Omental fat pad (tissue), 3 donors: ENCODE measurements at regions not wholly inside any gene's neighbourhood (a gene's known extent, or its start where the extent isn't known, plus 50 kb on each side); places are given as distances from the start of the nearest gene placed in this dataset.
"Not testable (repeated sequence)": the region's sequence is repeated elsewhere in the genome, so short reads cannot be mapped to it uniquely, and the experiment has no call there.

Experiments
- ATAC-seq: fragments of 150-250 bp; one replicate; pipeline ENCODE4 v1.9.1; 2016; ENCODE audit warnings: mild to moderate bottlenecking, moderate library complexity; ENCODE audit not compliant: low FRiP score
- DNase-seq: peaks from one replicate; pipeline ENCODE4 v3.0.0-alpha.2; 2019; ENCODE audit warnings: low spot score
- CTCF ChIP-seq, 3 donors: fragments of 450-650 bp; IDR thresholded peaks; one replicate each; pipeline ENCODE4 v1.5.1; 2016 to 2017; ENCODE audit warnings: antibody characterized with exemption in 3 of 3, mild to moderate bottlenecking in 3 of 3, moderate library complexity in 2 of 3

GRCh38 chr18:55732227-55733106 lies 144.5 kb upstream of the TCF4 start:
- no peak for TF ChIP-seq CTCF (IDR thresholded peaks at IDR 0.05)
- ATAC-seq (peak; percentile 37), DNase-seq (no peak)

- ATAC-seq (no peak), DNase-seq (no peak)
- TF ChIP-seq CTCF (IDR thresholded peaks at IDR 0.05), result no peak
Measured at GRCh38 chr18:55731594-55732042, 143.6 kb upstream of the TCF4 start.

GRCh38 chr18:55721006-55721405 lies 133.0 kb upstream of the TCF4 start:
- ATAC-seq, DNase-seq: not testable (repeated sequence)

GRCh38 chr18:55713707-55714106 lies 125.7 kb upstream of the TCF4 start:
- no peak for ATAC-seq
- DNase-seq, result no peak
- no peak for TF ChIP-seq CTCF (IDR thresholded peaks at IDR 0.05)

GRCh38 chr18:55706898-55707297 lies 118.9 kb upstream of the TCF4 start:
- no peak for ATAC-seq
- TF ChIP-seq CTCF (IDR thresholded peaks at IDR 0.05), result no peak
- DNase-seq, result no peak

GRCh38 chr18:55699233-55699765 lies 111.3 kb upstream of the TCF4 start:
- TF ChIP-seq CTCF (IDR thresholded peaks at IDR 0.05), result no peak
- no peak for DNase-seq
- no peak for ATAC-seq

GRCh38 chr18:55696811-55697210 lies 108.8 kb upstream of the TCF4 start:
- no peak for DNase-seq
- no peak for TF ChIP-seq CTCF (IDR thresholded peaks at IDR 0.05)
- no peak for ATAC-seq
